AG09319 (cell line): ENCODE measurements at regions not wholly inside any gene's neighbourhood (a gene's known extent, or its start where the extent isn't known, plus 50 kb on each side); places are given as distances from the start of the nearest gene placed in this dataset.

ENCODE experiments used
- DNase-seq: peaks from one replicate; pipeline ENCODE4 v3.0.0-alpha.2; 2010; ENCODE audit warnings: low read depth; ENCODE audit errors: extremely low read depth
- CTCF ChIP-seq: IDR thresholded peaks from 2 replicates; pipeline ENCODE4 v1.5.1; 2011; ENCODE audit warnings: low read depth, mild to moderate bottlenecking, inconsistent platforms, low read length, moderate library complexity

GRCh38 chr10:124228471-124228870, 135.1 kb upstream of the CHST15 start:
- no peak for DNase-seq
- TF ChIP-seq CTCF: no peak

GRCh38 chr10:124227988-124228387, 134.6 kb upstream of the CHST15 start:
- TF ChIP-seq CTCF: no peak
- DNase-seq: no peak

GRCh38 chr10:124227055-124227975, 133.9 kb upstream of the CHST15 start:
- no peak for DNase-seq
- TF ChIP-seq CTCF: no peak

- DNase-seq: no peak
- no peak for TF ChIP-seq CTCF
Measured at GRCh38 chr10:124226271-124227054, 133.1 kb upstream of the CHST15 start.

- DNase-seq: no peak
Measured at GRCh38 chr10:124225467-124226270, 132.3 kb upstream of the CHST15 start.

GRCh38 chr10:124225029-124225466, 131.7 kb upstream of the CHST15 start:
- no peak for TF ChIP-seq CTCF
- no peak for DNase-seq

More at GRCh38 chr10:124225467-124226270, 132.3 kb upstream of the CHST15 start:
- no peak for TF ChIP-seq CTCF
